Renal cortex interstitium (tissue), 11 donors: ENCODE measurements at regions not wholly inside any gene's neighbourhood (a gene's known extent, or its start where the extent isn't known, plus 50 kb on each side); places are given as distances from the start of the nearest gene placed in this dataset.

ENCODE experiments used
- DNase-seq, 11 donors: peaks; one replicate each; pipeline ENCODE4 v3.0.0-alpha.2; 2013; ENCODE audit warnings: low read depth in 9 of 11, low spot score in 4 of 11; ENCODE audit errors: extremely low read depth in 1 of 11

DNA sequence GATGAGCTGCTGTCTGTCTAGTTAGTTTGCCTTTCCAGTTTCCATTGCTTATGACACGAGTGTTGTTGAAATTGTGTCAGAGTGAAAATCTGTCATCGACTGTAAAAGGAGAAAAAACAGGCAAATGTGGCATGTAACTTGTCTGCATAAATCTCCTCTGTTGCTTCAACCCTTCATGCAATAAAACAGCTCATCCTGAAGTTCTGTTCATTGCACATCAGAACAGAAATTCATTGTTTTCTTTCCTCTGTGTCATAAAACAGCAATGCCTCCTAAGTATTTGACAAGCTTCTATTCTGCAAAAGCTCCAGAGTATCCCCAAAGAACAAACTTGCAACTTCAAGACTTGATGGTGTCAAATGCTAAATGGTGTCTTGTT is 432.1 kb downstream of the MEIS1 start:
- no peak for DNase-seq

DNA sequence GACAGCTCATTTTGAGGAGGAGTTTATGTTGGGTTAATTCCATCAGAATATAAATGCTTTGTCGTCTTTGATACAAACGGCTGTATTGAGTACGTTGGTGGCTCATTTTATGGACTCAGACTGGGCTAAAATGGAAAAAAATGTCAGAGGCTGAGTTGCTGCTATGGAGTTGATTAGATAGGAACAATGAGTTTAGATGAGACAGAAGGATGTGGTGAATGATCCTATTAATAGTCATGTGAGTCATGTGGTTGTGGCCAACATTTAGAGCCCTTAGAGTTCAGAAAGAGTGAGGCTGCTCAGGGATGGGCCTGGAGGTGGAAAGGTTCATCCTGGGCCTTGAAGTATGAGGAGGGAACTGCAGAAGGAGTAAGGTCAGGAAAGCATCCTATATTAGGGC is 434.2 kb downstream of the MEIS1 start:
- DNase-seq, result no peak

DNA sequence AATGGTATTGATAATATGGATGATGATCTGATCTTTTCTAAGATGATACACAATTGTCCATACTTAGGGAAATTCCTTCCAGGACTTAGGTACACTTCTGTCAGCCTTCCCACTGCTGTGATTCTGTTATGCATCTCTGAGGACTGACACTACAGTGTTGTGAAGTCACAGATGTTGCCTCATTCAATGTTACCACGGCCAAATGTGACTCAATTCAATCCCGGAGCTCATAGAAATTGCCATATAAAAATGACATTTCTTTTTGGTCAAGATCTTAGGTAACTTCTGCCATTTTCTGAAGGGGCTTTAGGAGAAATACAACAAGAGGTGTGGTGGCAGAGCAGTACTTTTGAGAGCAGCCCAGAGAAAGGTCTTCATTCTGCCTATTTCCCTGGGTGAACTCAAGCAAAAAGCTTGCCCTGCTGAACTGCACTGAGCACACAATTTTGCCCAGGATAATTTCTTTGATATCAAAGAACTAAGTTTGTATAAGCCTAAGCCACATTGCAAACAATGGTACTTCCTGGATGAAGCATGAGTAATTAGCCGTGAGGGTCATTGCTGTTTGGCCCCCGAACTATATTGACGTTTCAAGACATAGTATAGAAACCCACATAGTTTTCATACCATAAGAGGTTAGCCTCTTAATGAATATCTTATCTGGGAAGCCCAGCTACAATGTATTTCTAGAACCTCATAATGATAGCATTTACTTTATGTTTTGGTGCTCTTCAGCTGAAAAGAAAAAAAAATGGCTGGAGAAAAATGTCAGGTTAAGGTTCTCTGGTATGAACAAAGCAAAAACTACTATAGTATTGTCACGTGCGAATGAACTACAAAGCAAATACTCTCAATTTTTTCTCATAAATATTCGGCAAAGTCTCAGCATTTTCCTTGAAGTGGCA is 437.4 kb downstream of the MEIS1 start:
- DNase-seq, result no peak

DNA sequence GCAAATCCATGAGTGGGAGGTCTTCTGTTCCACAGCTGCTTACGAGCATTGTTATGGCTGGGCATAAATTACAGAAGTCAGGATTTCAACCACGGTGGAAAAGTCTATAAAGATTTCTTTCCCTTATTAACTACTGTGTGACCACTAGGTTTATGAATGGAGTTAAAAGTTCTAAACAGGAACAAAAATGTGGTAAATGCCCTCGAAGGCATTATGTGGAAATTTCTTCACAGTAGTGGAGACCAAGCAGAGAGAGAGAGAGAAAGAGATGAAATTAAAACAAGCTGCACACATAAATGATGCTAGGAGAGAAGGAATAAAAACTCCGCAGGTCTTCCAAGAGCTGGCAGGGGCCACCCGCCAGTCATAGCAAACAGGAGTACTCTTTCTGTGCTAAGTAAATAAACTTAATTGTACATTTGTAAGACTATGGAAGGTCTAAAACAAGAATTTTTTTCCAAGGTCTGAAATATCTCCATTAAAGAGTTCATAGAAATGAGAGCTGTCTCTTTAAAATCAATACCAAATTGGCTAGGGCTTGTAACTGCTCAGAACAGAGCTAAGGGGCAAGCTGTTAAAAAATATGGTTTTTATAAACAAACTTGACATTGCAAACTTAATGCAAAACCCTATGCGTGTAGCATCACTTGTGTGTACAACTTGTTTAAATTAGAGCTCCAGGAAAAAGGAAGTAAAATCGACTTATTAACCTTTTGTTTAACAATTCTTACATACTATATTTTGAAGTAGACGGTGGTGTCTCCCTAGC is 438.2 kb downstream of the MEIS1 start:
- peak in 4 of 11 donors; percentile 48 to 77 (median 66) for DNase-seq

DNA sequence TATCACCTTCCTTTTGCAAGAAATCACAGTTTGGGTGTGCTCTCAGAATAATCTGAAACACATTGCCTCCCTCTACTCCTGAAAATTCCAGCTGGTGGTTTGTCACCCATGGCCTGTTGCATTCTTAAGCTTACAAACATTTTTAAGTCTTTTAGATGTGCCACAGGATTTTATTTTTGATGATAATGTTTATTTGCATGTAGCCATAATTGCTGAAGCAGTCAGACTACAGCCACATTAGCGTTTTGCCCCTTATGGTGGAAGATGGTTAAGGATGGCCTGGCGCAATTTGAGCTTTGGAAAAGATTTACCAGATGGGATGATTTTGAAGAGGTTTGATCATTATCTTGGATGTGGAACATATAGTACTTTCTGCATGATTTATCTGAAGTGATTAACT is 439.5 kb downstream of the MEIS1 start:
- no peak for DNase-seq

DNA sequence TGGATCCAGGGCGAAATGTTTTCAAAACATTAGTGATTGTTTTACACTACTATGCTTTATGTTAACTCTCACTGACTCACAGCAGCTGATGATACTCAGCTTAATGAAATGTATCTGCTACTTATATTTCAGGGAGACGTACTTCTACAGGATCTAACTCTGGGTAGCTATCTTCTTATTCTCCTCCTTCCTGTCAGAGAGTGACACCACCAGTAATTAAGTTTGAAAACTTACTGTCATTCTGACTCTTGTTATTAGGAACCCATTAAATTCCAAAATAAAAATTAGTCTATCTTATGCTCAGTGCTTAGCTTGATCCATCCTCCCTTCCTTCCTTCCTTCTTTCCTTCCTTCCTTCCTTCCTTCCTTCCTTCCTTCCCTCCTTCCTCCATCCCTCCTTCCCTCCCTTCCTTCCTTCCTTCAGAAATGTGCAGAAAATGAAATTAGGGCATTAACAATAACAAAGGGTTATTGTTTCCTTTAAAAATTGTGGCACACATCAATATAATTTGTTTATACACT is 441.1 kb downstream of the MEIS1 start:
- DNase-seq, result no peak

DNA sequence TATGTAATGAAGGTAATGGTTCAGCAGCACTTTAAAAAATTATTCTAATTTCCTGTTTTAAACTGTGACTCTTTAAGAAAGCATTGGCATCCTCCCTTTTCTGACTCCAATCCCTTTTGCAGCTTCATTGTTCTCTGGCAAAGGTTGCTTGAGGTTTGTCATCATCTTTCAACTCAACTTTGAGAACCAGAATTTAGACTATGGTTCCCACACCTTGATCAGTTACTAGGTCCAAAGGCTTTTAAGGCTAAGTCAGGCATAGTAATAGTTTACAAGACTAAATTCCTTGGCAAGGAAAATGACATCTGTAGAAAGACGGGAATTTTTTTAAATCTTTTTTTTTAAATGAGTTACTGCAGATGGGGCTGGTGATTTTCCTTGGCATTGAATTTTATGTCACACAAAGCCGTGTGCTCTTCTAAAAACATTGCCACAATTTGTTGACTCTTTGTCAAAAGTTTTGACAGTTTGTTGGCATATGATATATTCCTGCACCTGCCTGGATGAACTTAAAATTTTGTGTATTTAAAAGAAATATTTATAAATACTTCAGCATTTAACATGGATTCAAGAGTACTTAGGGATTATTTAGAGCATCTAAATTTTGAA is 451.0 kb downstream of the MEIS1 start:
- no peak for DNase-seq

DNA sequence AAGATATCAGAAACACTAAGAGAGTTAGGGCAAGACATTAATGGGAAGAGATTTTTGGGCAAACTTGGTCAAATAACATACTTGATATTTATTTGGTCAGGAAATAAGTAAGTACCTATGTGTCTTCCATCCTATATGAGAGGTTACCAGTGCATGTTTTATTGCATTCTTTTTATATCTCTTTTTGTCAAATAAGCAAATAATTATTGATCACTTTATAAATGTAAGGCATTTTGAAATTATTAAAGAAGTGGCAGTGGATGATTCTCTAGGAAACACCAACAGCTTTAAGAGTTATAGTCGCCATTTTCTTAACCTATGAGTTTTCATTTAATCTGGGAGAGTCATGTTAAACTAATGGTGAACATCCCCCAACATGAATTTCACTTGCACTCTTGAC is 453.3 kb downstream of the MEIS1 start:
- no peak for DNase-seq

DNA sequence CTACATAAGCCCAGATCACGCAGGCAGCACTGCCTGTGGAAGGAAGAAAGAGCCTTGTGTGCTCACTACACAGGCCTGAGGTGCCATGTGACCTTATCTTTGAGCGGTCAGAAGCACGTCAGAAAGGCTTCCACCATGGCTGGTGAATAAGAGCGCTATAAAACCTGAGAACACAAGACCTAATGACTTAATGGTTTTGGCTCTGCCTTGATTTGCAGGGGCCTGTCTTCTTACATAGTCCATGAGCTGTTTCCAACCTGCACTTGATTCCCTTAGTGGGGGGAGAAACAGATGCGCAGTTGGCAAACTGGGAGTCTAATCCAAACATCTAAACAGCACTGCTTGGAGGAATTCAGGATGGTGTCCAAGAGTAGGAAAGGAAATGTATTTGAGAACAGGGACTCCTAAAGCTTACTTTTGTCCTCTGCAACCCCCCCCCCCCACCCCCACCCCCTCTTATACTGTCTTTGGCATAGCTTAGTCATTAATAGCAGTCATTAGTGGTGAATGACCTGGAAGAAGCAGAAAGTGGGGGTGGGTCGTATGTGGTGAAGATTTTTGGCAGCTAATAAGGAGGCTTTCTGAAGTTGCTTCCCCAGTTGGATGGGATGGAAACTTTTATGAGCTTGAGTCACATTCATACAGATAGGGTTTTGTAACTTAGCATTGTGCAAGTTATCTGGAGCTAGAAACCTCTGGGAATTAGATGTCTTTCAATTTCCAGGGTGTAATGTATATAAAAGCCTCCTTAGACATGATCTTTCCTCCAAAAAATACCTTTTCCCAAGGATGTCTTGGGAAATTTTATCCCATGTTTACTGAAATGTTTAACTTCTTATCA is 454.1 kb downstream of the MEIS1 start:
- no peak for DNase-seq

DNA sequence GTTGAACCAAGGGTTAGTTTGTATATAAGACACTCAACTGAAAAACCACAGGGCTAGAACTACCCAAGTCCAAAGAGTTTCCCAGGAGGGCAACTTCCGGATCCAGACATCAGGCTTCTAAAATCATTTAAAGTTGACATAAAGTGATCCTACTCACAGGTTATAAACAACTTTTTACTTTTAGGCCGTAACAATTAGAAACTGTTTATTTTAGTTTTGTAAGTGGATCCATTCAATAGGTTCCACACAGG is 454.6 kb downstream of the MEIS1 start:
- DNase-seq, result no peak

DNA sequence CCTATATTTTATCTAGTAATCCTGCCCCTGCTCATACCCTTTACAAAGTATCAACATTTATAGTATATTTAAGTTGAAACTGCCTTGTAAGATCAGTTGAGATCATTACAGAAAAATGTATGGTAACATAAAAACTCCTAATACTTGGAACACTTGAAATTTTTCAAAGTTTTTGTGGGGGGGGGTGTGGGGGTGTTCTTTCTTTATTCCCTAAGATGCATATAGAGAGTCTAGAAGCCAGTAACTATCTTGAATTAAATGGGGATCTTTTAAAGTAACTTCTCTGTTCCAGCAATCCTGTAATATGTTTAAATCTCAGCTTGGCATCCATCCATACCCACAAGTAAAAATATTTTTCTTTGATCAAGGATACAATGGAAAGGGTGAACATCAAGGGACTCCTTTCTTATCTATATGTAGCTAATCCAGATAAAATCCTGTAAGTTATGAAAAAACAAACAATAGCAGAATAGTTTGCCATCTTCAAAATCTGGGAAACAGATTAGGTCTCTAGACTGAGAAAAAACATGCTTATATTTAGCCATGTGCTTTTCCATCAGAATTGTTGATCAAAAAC is 455.3 kb downstream of the MEIS1 start:
- no peak for DNase-seq

DNA sequence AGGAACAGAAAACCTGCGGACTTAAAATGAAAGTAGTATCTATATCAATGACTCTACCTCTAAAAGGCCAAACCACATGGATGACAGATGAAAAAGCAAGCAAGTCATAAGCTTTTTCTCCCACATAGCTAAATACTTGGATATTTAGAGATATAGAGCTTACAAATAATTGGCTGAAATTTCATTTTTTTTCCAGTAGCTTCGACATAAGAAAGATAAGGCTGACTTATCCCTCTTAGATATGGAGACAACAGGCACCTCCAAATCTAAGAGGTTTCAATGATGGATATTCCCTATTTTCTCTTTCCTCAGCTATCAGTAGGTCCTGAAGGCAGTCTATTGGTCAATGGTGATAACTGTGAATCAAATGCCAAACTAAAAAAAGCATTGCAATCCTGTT is 460.3 kb downstream of the MEIS1 start:
- no peak for DNase-seq

DNA sequence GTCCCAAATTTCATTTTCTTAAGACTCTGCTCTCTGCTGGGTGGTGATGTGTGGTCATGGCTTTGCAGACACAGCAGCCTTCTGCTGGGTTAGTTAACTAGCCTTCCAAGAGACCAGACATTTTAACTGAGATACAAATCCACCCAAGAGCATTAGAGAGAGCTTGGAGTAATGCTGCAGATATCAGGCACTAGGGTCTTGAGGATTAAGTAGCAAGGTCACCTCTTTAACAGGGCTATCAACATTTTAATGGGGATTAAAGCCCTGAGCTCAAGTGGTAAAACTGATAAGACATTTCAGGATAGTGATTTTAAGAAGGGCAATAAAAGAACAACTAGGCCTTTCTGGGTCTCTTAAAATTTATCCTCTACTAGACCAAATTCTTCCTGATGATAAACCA is 461.2 kb downstream of the MEIS1 start:
- DNase-seq, result no peak

DNA sequence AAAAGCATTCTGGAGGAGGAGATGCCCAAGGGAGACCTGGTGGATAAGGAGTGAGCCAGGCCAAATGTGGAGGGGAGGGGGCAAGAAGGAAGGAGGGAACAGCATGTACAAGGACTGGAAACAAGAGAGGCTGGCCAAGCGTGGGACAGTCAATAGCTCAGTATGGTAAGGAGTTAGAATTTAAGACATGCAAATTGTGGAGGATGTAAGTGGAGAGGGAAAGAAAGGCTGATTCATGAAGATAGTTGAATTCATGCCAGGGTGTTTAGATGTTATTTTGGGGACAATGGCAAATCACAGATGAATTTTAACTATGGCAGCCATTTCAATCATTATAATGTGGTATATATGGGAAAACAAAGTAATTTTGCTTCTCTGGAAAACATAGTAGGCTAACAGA is 462.3 kb downstream of the MEIS1 start:
- no peak for DNase-seq

DNA sequence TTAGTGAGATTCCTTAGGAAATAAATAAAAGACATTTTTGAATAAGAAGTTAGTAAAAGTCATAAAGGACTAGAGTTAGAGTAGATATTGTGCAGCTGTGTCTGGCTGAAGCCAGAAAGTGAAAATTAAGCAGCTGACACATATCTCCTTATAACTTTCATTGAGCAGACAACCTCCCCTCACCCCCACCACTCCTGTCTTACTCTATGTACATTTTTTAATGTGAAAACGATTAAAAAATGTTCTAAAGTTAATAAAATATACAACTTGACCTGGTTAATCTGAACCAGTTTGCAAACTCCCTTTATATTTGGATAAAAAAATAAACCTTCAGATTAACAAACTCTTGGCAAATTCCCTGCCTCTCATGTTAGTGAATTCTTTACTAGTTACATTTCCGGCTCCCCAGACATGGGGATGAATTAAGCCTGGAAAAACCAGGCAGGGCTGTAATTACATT is 462.8 kb downstream of the MEIS1 start:
- DNase-seq, result peak in 9 of 11 donors; percentile 33 to 79 (median 68)

DNA sequence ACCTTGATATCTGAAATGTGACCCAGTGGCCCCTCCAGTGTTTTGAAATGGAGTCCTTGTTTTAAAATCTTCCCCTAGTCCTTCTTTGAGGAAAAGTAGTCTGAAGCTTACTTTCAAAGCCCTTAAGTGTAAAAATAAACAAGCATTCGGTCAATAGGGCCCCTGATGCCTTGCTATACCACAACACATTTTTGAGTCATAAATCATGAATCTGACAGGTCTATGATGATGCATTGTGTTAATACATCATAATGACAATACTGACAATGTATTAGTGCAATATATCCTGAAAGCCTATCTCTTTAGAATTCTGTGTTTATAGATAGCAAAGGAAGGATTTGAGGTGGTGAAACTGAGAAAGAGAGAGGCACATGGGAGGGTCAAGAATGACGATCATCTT is 464.2 kb downstream of the MEIS1 start:
- DNase-seq, result no peak

DNA sequence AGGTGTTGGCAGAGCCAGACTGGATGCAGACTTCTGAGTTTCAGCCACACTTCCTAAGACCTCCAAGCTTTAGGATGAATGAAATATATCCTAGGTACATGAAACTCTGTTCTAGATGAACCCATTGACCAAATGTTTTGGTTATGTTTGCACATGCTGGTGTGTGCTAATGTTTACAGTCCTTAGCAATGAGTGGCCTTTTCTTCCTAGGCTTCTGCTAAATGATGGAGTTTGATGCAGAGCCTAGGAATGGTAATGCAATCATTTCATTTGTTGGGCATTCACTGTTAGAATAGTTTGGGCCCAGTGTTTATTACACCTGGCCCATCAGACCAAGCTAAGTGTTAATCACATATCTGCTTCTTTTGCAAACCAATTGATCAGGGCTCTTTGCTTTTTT is 464.7 kb downstream of the MEIS1 start:
- DNase-seq, result no peak

DNA sequence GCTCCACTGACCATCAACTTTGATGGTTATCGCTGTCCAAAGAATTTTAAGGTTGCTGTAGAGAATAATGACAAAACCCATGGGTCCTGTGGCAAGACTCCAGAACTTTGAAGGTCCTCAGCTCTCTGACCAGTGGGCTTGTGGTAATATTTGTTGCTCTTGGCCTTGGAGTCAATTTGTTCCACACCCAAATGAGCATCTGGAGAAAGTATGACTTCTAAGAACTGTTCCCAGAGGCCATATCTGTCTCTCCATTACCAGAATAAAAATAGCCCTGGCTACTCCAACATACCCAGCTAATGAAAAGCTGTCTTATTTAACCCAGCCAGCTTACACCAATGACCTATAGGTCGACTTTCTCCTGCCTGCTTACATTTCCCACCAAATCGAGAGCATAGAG is 466.4 kb downstream of the MEIS1 start:
- DNase-seq, result no peak

DNA sequence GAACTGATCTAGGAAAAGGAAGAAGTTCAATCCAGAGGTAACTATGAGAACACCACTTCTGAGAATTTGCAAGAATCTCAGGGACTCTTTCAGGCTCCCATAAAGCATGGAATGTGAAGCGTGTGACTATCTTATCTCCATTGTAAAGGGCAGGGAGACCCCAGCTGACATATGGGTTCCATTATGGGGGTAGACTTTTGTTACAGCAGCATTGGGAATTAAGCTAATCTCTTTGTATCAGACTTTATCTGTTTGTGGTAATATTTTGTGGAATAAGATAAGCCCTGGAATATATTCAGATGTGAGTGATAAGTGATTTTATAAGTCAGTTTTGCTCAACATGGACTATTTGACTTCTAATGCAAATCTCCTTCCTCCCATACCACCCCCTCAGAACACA is 468.3 kb downstream of the MEIS1 start:
- DNase-seq, result no peak
